H1 (cell line): ENCODE measurements at regions not wholly inside any gene's neighbourhood (a gene's known extent, or its start where the extent isn't known, plus 50 kb on each side); places are given as distances from the start of the nearest gene placed in this dataset.

Experiments used
- CBX5 ChIP-seq: fragments of 300-800, 300-1000 bp; sonication (generic); IDR thresholded peaks from 2 replicates; pipeline ENCODE4 v1.7.1; 2016; ENCODE audit warnings: antibody characterized with exemption, low read length, low read depth
- EP300 ChIP-seq, 2 experiments: IDR thresholded peaks; 1 replicate in 1 of 2; 2 replicates in 1 of 2; pipeline ENCODE4 v1.6.1; 2011 to 2012; ENCODE audit warnings: low read depth in 2 of 2, low read length in 2 of 2, mild to moderate bottlenecking in 2 of 2, borderline replicate concordance in 1 of 2, inconsistent platforms in 1 of 2, moderate library complexity in 1 of 2
- GABPA ChIP-seq: IDR thresholded peaks from 2 replicates; pipeline ENCODE4 v1.6.1; 2011; ENCODE audit warnings: mild to moderate bottlenecking, low read length, moderate library complexity, borderline replicate concordance; ENCODE audit not compliant: insufficient read depth
- JUN ChIP-seq: IDR thresholded peaks from 2 replicates; pipeline ENCODE4 v1.6.1; 2011; ENCODE audit warnings: low read depth, mild to moderate bottlenecking, improper control_type of control experiment, low read length
- KDM1A ChIP-seq: fragments of 200-600, 300-600 bp; sonication (generic); IDR thresholded peaks from 2 replicates; pipeline ENCODE4 v1.7.1; 2016; ENCODE audit warnings: mild to moderate bottlenecking, low read length, borderline replicate concordance
- RBBP5 ChIP-seq: IDR thresholded peaks from 2 replicates; pipeline ENCODE4 v1.7.1; 2012; ENCODE audit warnings: low read depth, mild to moderate bottlenecking, inconsistent platforms, low read length, moderate library complexity, borderline replicate concordance
- RNF2 ChIP-seq: fragments of 200-900, 300-1000 bp; sonication (generic); IDR thresholded peaks from 2 replicates; pipeline ENCODE4 v1.7.1; 2016; ENCODE audit warnings: borderline replicate concordance, low read depth, mild to moderate bottlenecking, antibody characterized with exemption, low read length; ENCODE audit not compliant: poor library complexity, severe bottlenecking; ENCODE audit errors: missing control alignments
- SP1 ChIP-seq: IDR thresholded peaks from 2 replicates; pipeline ENCODE4 v1.6.1; 2011; ENCODE audit warnings: low read depth, low read length
- SUZ12 ChIP-seq: fragments of 200-600 bp; sonication (generic); IDR thresholded peaks from 2 replicates; pipeline ENCODE4 v1.6.1; 2012; ENCODE audit warnings: mild to moderate bottlenecking, inconsistent platforms, low read length, moderate library complexity, mixed read lengths
- YY1 ChIP-seq: IDR thresholded peaks from 2 replicates; pipeline ENCODE4 v1.6.1; 2011; ENCODE audit warnings: low read depth, mild to moderate bottlenecking, low read length
- ZNF274 ChIP-seq: IDR thresholded peaks from 2 replicates; pipeline ENCODE4 v1.7.0; 2012; ENCODE audit warnings: low read length, borderline replicate concordance; ENCODE audit errors: extremely low read depth
- TF ChIP-seq, protein P1 (sequence below): IDR thresholded peaks from 2 replicates; pipeline ENCODE4 v1.6.1; 2012; ENCODE audit warnings: inconsistent platforms
- TF ChIP-seq, protein P2 (sequence below), 3 experiments: IDR thresholded peaks; 1 replicate in 2 of 3; 2 replicates in 1 of 3; pipeline versions ENCODE4 v1.5.1 to v1.6.1; 2011; ENCODE audit warnings: low read length in 3 of 3, mild to moderate bottlenecking in 3 of 3, inconsistent platforms in 2 of 3, low read depth in 1 of 3, moderate library complexity in 1 of 3; ENCODE audit not compliant: insufficient read depth in 1 of 3; ENCODE audit errors: control extremely low read depth in 1 of 3
- TF ChIP-seq, protein P3 (sequence below): IDR thresholded peaks from 2 replicates; pipeline ENCODE4 v1.6.1; 2011; ENCODE audit warnings: low read length, improper control_type of control experiment

DNA sequence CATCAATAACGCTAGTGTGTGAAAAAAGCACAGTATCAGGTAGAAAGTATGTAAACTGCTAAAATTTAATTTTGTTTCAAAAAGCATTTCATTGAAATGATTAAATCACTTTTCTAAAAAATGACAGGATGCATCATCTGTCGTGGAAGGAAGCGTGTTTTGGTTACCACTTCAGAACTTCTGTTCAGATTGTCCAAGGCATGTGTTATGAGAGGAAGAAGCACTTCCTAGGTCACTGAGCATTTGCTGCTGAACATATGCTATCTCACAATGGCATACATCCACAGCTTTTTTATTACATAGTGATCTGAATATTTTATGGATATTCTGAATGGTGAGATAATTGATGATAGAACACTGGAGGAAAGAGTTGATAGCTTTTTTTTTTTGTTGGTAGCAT is 737.5 kb downstream of the SATB2 start:
- no peak for TF ChIP-seq ZNF274
- TF ChIP-seq JUN: no peak
- TF ChIP-seq, protein P1, sequence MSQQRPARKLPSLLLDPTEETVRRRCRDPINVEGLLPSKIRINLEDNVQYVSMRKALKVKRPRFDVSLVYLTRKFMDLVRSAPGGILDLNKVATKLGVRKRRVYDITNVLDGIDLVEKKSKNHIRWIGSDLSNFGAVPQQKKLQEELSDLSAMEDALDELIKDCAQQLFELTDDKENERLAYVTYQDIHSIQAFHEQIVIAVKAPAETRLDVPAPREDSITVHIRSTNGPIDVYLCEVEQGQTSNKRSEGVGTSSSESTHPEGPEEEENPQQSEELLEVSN: no peak
- TF ChIP-seq, protein P2, sequence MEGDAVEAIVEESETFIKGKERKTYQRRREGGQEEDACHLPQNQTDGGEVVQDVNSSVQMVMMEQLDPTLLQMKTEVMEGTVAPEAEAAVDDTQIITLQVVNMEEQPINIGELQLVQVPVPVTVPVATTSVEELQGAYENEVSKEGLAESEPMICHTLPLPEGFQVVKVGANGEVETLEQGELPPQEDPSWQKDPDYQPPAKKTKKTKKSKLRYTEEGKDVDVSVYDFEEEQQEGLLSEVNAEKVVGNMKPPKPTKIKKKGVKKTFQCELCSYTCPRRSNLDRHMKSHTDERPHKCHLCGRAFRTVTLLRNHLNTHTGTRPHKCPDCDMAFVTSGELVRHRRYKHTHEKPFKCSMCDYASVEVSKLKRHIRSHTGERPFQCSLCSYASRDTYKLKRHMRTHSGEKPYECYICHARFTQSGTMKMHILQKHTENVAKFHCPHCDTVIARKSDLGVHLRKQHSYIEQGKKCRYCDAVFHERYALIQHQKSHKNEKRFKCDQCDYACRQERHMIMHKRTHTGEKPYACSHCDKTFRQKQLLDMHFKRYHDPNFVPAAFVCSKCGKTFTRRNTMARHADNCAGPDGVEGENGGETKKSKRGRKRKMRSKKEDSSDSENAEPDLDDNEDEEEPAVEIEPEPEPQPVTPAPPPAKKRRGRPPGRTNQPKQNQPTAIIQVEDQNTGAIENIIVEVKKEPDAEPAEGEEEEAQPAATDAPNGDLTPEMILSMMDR (IDR thresholded peaks at IDR 0.05; ENCODE audit: control extremely low read depth in 1 of 3, insufficient read depth in 1 of 3, low read depth in 1 of 3, low read length in 3 of 3): no peak
- TF ChIP-seq, protein P3, sequence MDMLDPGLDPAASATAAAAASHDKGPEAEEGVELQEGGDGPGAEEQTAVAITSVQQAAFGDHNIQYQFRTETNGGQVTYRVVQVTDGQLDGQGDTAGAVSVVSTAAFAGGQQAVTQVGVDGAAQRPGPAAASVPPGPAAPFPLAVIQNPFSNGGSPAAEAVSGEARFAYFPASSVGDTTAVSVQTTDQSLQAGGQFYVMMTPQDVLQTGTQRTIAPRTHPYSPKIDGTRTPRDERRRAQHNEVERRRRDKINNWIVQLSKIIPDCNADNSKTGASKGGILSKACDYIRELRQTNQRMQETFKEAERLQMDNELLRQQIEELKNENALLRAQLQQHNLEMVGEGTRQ: no peak
- no peak for TF ChIP-seq RNF2
- TF ChIP-seq RBBP5: no peak
- TF ChIP-seq GABPA: no peak
- no peak for TF ChIP-seq SUZ12
- TF ChIP-seq CBX5: no peak
- TF ChIP-seq KDM1A: no peak
- no peak for TF ChIP-seq YY1
- TF ChIP-seq EP300 (IDR thresholded peaks at IDR 0.05; ENCODE audit: borderline replicate concordance in 1 of 2, low read depth in 2 of 2, low read length in 2 of 2): no peak
- TF ChIP-seq SP1: no peak
